GM18517 (cell line): ENCODE measurements at regions not wholly inside any gene's neighbourhood (a gene's known extent, or its start where the extent isn't known, plus 50 kb on each side); places are given as distances from the start of the nearest gene placed in this dataset.
"Not testable (repeated sequence)": the region's sequence is repeated elsewhere in the genome, so short reads cannot be mapped to it uniquely, and the experiment has no call there.

Source experiments
- ATAC-seq: cut with Tn5 transposase; IDR thresholded peaks from one replicate; pipeline ENCODE4 v1.9.1; 2021; ENCODE audit warnings: mild to moderate bottlenecking, moderate library complexity; ENCODE audit not compliant: unreplicated experiment

- no peak for ATAC-seq
Observed at GRCh38 chr15:45804028-45804427, 169.2 kb downstream of the SQOR start.

GRCh38 chr15:45810201-45810600 lies 175.4 kb downstream of the SQOR start:
- ATAC-seq: no peak

- no peak for ATAC-seq
Observed at GRCh38 chr15:45812200-45812599, 177.4 kb downstream of the SQOR start.

- ATAC-seq: not testable (repeated sequence)
Observed at GRCh38 chr15:45817578-45817977, 182.7 kb downstream of the SQOR start.

- ATAC-seq: no peak
Observed at GRCh38 chr15:45821390-45821789, 186.6 kb downstream of the SQOR start.

- ATAC-seq: not testable (repeated sequence)
Observed at GRCh38 chr15:45822968-45823367, 188.1 kb downstream of the SQOR start.

GRCh38 chr15:45827275-45827674 lies 192.4 kb downstream of the SQOR start:
- ATAC-seq: no peak

GRCh38 chr15:45827766-45828165 lies 192.9 kb downstream of the SQOR start:
- no peak for ATAC-seq

GRCh38 chr15:45829336-45830153 lies 194.7 kb downstream of the SQOR start:
- ATAC-seq: no peak

GRCh38 chr15:45831787-45832186 lies 197.0 kb downstream of the SQOR start:
- no peak for ATAC-seq

GRCh38 chr15:45834622-45835021 lies 199.8 kb downstream of the SQOR start:
- ATAC-seq: no peak

- no peak for ATAC-seq
Observed at GRCh38 chr15:45842151-45842550, 207.3 kb downstream of the SQOR start.

- no peak for ATAC-seq
Observed at GRCh38 chr15:45847645-45848044, 212.8 kb downstream of the SQOR start.

- no peak for ATAC-seq
Observed at GRCh38 chr15:45849136-45849535, 214.3 kb downstream of the SQOR start.

GRCh38 chr15:45854455-45855202 lies 219.8 kb downstream of the SQOR start:
- no peak for ATAC-seq

- ATAC-seq: no peak
Observed at GRCh38 chr15:45855210-45855906, 220.5 kb downstream of the SQOR start.

GRCh38 chr15:45855907-45856579 lies 221.2 kb downstream of the SQOR start:
- ATAC-seq: no peak

GRCh38 chr15:45857291-45857690 lies 222.5 kb downstream of the SQOR start:
- ATAC-seq: no peak

GRCh38 chr15:45858491-45858890 lies 223.7 kb downstream of the SQOR start:
- ATAC-seq: no peak

- ATAC-seq: no peak
Observed at GRCh38 chr15:45862034-45862433, 227.2 kb downstream of the SQOR start.
